HG02763 (cell line): ENCODE measurements at regions not wholly inside any gene's neighbourhood (a gene's known extent, or its start where the extent isn't known, plus 50 kb on each side); places are given as distances from the start of the nearest gene placed in this dataset.
"Not testable (repeated sequence)": the region's sequence is repeated elsewhere in the genome, so short reads cannot be mapped to it uniquely, and the experiment has no call there.

Experiments
- ATAC-seq: cut with Tn5 transposase; IDR thresholded peaks from one replicate; pipeline ENCODE4 v1.9.1; 2021; ENCODE audit warnings: mild to moderate bottlenecking, moderate library complexity; ENCODE audit not compliant: unreplicated experiment

GRCh38 chr12:115813256-115813655 is 464.2 kb downstream of the MED13L start:
- ATAC-seq, result no peak

GRCh38 chr12:115811929-115812328 is 465.6 kb downstream of the MED13L start:
- no peak for ATAC-seq

DNA sequence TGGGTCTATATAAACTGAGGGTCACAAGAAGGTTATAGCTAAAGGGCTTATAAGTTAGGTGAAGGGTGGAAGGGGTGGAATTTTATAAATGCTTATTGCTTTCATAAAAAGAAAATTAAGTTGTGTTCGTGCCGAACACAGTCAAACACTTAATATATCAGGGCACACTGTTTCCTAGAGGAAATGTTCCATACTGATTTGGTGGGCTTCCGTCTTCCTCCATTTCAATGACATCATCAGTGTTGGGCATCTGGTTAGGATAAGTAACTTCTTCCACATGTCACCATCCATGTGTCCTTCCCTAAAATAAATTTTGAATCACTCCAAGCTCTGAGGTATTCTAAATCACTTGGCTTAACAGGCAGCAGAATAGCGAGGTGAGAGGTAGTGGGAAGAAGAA is 466.4 kb downstream of the MED13L start:
- no peak for ATAC-seq

DNA sequence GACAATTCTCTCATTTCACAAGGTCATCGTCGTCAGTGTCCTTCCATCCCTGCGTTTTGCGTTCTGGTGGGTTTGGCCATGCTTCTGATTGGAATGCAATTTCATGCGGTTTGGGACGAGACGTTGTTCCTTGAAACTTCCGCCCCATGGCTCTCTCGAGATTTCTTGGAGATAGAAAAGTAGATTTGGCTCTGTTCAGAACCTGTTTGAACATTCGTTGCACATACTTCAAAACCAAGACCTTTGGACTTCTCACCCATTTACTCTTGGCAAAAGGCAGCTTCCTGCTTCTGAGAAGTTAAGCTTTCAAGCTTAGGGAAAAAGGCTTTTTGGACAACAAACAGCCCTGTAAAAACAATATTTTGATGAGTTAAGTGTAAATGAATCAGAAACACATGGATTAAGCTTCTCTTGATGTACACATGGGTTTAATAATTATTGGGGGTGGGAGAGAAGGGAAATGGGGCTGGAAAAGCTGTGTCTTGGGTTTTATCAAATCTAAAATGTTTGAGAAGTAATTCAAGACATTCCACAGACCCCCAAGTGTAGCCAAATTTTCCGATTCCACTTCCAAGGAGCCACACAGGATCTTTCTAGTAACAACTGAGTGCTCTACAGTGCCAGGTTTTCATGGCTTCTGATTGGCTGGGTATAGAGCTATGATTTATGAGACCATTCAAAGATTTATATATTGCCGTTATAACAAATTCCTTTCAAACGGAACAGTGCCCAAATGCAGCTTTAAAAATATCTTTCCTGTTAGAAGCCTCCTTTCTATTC is 467.2 kb downstream of the MED13L start:
- ATAC-seq, result no peak

DNA sequence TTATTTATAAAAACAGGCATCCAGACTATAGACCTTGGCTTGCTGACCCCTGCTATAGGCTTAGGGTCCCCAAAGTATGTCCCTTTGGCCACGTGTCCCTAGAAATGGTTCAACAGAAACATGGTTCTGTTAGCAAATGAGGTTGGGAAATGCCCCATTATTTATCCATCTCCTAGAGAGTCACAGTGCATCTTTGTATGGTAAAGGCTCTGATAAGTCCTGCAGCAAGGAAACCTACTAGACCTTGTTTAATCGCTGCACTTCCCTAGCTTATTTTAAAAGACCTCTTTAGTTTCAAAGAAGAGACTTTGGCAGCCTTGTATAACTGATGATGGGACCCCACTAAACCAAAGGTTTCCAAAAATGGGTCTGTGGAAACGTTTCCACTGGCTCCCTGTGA is 471.5 kb downstream of the MED13L start:
- ATAC-seq, result no peak

- ATAC-seq, result no peak
These were observed 474.7 kb downstream of the MED13L start for GRCh38 chr12:115802767-115803166.

DNA sequence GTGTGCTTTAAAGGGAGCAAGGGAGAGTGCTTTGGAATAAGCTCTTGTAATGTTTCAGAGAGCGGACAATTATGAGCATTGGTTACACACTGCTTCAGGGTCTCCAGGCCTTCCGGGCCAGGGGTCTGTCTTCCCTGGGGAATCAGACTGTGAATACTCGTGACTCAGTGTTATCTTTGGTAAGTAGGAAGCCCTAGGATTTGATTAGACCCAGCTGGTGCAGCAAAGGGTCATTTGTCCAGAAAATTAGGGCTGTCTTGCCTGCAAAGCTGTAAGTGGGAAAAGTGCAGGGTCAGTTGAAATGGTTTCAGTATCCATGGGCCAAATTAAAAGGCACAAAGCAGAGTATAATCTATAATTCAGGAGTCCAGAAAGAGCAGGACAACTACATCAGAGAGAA is 475.6 kb downstream of the MED13L start:
- ATAC-seq, result no peak

DNA sequence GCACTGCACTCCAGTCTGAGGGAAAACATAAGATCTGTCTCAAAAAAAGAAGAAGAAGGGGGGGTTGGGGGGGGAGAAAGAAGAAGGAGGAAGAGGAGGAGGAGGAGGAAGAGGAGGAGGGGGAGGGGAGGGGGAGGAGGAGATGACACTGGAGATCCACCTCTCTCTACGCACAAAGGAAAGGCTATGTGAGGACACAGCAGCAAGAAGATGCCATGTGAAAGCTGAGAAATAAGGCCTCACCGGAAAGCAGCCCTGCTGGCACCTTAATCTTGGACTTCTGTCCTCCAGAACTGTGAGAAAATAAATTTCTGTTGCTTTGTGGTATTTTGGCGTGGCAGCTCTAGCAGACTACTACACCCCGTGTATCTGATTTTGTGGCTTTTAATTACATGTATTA is 477.9 kb downstream of the MED13L start:
- ATAC-seq, result no peak

GRCh38 chr12:115798309-115798917 is 479.1 kb downstream of the MED13L start:
- no peak for ATAC-seq

DNA sequence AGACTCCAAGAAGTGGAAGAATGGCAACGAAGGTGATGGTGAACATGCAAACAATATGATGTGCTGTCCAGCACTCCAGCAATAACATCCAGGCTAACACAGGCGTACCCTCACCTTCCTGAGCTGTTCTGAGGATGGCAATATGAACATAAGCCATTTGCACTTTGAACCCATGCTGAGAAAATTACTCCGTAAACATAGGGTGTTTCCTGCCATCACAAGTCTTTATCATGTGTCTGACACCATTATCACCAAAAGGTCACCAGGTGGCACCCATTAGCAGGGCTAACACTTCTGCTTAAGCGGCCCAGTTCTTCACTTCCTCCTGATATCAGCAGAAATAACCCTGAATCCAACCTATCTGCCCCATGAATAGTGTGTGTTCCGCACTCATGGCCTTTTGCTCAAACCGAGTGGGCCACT is 482.8 kb downstream of the MED13L start:
- no peak for ATAC-seq

DNA sequence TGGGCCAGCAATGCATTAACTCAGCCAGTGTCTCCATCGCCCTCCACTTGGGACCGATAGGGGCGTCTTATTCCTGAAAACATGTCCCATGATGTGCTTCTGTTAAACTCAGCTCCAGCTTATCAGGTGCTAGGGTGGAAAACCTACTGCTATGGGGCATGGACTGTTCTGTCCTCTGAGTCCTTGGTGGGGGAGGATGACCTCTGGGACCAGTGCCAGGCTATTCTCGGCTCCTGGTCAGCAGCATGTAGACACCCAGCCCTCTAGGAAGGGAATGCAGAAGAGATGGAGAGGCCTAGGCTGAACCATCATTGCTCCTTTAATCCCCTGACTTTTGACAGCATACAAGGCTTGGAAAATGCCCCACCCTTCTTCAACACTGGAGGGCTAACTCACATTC is 486.2 kb downstream of the MED13L start:
- no peak for ATAC-seq

GRCh38 chr12:115790526-115790925 is 487.0 kb downstream of the MED13L start:
- no peak for ATAC-seq

DNA sequence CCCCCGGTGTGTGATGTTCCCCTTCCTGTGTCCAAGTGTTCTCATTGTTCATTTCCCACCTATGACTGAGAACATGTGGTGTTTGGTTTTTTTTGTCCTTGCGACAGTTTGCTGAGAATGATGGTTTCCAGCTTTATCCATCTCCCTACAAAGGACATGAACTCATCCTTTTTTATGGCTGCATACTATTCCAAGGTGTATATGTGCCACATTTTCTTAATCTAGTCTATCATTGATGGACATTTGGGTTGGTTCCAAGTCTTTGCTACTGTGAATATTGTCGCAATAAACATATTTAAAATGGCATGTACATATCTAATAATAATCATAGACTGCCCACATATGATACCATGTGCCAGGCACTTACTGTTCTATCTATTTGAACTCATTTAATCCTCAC is 491.0 kb downstream of the MED13L start:
- not testable (repeated sequence) for ATAC-seq

- ATAC-seq, result no peak
These were observed 491.9 kb downstream of the MED13L start for GRCh38 chr12:115785548-115785947.

DNA sequence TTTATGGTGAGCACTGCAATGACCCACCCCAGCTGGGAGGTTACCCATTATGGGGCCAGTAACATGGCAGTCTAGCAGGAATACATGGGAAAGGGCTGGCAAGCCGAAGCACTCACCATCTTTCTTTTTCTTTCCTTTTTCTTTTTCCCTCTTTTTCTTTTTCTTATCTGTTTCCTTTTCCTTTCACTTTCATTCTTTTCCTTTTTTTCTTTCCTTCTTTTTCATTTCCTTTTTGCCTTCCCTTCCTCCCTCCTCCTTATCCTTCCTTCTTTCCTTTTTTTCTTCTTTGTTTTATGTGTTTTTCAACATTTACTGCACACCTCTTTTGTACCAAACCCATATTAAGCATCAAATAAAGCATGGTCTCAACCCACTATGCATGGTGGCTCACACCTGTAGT is 501.1 kb downstream of the MED13L start:
- ATAC-seq, result no peak

DNA sequence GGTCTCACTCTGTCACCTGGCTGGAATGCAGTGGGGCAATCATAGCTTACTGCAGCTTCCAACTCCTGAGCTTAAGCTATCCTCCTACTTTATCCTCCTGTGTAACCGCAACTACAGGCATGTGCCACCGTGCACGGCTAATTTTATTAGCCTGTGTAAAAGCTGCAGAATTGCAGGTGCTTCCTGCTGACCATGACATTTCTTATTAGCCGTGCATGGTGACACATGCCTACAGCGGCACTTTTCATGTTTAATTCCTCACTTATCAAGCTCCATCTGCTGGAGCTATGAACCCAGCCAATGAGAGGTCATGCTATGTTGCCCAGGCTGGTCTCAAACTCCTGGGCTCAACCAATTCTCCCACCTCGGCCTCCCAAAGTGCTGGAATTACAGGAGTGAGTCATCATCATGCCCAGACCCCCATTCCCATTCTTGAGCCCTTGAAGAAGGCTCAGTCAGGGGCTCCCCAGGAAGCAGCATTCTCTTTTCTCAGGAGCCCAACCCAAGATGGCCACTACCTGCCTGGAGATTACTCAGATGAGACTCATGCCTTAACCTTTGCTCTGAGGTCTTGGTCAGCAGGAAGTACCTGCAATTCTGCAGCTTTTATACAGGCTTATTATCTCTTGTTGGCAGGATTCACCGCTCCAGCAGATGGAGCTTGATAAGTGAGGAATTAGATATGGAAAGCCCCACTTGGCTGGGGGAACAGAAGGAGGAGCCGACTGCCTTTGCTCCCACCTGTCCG is 503.2 kb downstream of the MED13L start:
- ATAC-seq, result no peak

GRCh38 chr12:115771601-115772000 is 505.9 kb downstream of the MED13L start:
- ATAC-seq, result no peak

DNA sequence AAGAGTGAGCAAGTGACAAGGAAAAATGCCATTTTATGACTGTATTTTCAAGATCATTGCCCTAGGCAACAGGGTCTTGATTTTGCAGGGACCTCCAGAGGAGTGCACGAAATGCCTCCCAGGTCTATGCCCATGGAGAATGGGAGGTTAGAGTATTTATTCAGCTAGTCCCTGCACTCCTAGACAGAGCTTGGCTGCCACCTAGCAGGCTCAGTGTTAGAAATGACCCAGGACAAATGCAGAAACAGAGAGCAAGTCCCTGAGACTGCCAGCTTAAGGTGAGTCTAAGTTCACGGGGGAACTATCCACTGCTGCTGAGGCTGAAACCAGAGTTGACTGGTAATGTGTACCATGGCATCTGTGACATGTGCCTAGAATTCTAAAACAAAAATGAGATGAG is 506.4 kb downstream of the MED13L start:
- no peak for ATAC-seq

DNA sequence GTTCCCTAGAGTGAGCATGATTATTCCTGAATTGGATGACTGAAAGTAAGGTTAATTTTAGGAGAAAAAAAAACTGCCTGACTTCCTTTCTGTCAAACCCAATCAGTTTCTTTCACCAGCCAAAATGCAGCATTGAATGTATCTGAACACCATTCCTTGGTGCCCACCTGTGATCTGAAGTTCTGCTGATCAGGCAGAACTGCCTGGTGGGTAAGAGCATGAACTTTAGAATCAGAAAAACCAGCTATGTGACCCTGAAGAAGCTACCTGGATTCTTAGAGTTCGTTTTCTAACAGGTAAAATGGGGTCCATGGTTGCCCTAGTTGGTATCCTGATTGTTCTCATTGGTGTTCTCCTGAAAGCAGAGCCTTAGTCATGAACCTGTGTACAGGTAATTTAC is 506.9 kb downstream of the MED13L start:
- ATAC-seq, result no peak

DNA sequence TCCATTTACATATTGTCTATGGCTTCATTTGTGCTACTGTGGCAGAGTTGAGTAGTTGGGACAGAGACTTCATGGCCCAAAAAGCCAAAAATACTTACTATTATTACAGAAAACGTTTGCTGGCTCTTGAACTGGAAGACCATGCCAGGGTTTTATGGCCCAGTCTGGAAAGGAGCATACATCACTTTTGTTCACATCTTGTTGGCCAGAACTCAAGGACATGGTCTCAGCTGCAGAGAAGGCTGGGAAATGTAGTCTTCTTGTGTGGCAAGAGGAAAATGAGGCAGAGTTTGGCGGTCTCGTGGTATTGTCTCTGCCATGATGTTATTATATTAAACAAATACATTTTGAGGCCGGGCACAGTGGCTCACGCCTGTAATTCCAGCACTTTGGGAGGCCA is 509.6 kb downstream of the MED13L start:
- ATAC-seq, result no peak

- no peak for ATAC-seq
These were observed 513.4 kb downstream of the MED13L start for GRCh38 chr12:115763982-115764621.

GRCh38 chr12:115763376-115763775 is 514.1 kb downstream of the MED13L start:
- no peak for ATAC-seq
